Activated T-cell treated with anti-CD3 and anti-CD28 coated beads, Interleukin-2, amount 50 U/mL, for 1 hour (primary cell): ENCODE measurements at regions not wholly inside any gene's neighbourhood (a gene's known extent, or its start where the extent isn't known, plus 50 kb on each side); places are given as distances from the start of the nearest gene placed in this dataset.
A peak's percentile ranks its signal among the peaks of the same experiment; 100 is the strongest.

ENCODE experiments used
- DNase-seq: peaks from one replicate; pipeline ENCODE4 v3.0.0-alpha.2; 2020

DNA sequence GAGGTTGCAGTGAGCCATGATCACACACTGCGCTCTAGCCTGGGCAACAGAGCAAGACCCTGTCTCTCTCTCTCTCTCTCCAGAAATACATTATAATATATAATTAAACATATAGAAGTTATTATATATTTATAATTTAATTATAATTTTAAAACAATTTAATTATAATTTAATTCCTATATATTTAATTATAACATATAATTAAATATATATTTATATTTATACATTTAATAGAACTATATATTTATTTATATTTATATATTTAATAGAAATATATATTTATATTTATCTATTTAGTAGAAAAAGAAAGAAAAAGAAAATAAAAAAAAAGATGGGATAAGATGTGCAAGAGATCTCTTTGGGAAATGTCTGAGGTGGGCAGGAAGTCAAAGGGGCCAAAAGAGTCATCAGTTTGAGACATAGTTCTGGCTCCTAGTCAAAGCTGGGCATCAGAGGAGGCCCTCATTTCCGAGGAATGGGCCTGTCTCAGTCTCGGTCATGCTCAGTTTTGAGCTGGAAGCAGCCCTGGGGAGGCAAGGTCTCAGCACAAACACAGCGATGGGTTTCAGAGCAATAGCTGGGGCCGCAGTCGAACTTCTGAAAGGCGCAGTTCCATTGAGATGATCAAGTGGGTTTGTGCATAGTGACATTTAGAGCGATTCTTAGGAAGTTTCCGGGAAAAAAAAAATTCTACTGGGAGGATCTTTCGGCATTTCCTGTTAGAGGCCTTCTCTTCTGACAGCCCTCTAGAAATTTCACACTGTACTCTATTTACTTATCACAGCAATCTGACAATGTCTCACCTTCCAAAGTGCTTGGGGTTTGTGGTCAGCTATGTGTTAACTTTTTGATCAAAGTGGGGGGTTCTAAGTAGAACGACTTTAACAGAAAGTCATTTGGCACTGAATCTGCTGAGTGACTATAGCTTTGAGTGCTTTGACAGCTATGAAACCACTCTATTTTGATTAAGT, 58.7 kb upstream of the GZMB start:
- peak; percentile 46 for DNase-seq

DNA sequence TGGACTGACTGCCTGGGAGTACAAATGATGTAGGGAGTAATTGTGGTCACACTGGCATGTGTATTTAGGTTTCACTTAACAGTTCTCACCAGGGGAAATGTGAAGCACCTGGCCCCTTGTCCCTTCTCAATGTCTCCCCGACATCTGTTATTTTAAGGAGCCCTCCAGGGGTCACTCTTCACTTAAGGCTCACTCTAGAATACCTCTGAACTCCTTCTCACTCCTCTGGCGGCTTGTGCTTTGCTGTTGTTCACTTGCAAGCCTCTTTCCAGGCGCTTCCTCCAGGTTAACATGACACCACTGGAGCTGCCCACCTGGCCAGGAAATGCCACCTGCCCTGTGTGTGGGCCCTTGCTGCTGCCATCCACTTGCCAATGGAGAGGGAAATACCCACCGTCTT, 56.5 kb upstream of the GZMB start:
- DNase-seq = no peak

DNA sequence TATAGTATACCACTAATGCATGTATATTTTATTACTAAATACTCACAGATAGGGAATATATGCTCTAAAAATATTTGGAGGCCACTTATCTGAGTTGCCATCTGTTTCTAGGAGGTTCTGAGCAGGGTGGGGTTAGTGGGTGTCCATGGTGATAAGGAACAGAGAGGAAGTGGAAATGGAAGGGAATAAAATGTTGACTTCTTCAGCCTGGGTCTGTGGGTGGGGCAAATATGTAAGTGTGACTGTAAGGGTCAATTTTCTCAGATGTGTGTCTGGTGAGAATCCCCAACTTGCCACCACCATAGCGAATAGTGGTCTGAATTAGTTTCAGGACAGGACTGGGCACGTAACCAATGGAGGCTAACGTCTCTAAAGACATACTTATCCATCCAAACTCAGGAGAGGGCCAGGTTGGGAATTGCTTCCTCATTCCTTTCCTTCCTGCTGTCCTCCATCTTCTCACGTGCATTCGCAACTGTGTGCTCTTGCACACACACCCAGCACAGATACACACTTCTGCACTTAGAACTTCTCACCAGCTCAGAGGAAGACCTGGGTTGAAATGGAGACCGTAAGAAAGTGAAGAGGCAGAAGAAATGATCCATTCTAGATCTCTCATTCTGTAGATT, 54.2 kb upstream of the GZMB start:
- no peak for DNase-seq
